Tibial nerve (tissue), 4 donors: ENCODE measurements at regions not wholly inside any gene's neighbourhood (a gene's known extent, or its start where the extent isn't known, plus 50 kb on each side); places are given as distances from the start of the nearest gene placed in this dataset.

Source experiments
- EP300 ChIP-seq, 2 donors: sonication (generic); formaldehyde crosslinking; IDR thresholded peaks; one replicate each; pipeline ENCODE4 v1.6.1; 2017; ENCODE audit warnings: antibody characterized with exemption in 2 of 2, mild to moderate bottlenecking in 1 of 2
- POLR2A ChIP-seq, 2 donors: fragments of 450-650 bp; IDR thresholded peaks; one replicate each; pipeline ENCODE4 v1.6.1; 2017; ENCODE audit warnings: antibody characterized with exemption in 2 of 2, mild to moderate bottlenecking in 2 of 2, moderate library complexity in 2 of 2
- TF ChIP-seq, protein P1 (sequence below), 5 experiments: fragments of 200-600 bp in 3 of 5; fragments of 450-650 bp in 2 of 5; sonication (generic) in 3 of 5; IDR thresholded peaks; one replicate each; pipeline ENCODE4 v1.5.1; 2016 to 2019; ENCODE audit warnings: antibody characterized with exemption in 5 of 5, mild to moderate bottlenecking in 3 of 5, moderate library complexity in 2 of 5

DNA sequence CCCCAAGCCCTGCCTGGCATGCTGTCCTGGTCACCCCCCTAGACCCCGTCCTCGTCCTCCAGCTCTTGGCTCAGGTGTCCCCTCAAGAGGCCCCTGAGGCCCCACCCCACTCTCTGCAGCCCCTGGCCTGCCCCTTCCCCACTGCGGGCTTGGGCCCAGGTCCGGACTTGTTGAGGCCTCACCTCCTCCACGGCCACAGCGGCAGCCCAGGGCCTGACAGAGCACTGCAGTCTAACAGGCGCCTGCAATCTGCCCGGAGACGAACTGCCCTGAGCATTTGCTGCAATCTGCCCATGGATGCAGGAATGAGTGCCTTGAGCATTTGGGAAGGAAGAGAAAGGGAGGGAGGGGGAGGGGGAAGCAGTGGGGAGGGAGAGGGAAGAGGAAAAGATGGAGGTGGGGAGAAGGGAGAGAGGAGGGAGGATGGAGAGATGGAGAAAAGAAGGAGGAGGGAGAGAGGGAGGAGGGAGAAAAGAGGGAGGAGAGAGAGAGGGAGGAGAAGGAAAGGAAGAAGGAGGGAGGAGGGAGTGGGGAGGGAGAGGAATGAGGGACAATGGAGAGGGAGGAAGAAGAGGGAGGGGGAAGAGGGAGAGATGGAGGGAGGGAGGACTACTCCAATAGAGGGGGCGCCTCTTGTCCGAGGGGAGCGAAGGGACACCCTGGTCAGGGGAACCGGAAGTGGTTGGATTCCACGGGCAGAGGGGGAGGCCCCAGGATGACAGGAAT is 73.9 kb downstream of the PDGFA start:
- no peak for TF ChIP-seq POLR2A (IDR thresholded peaks at IDR 0.05)
- TF ChIP-seq, protein P1, sequence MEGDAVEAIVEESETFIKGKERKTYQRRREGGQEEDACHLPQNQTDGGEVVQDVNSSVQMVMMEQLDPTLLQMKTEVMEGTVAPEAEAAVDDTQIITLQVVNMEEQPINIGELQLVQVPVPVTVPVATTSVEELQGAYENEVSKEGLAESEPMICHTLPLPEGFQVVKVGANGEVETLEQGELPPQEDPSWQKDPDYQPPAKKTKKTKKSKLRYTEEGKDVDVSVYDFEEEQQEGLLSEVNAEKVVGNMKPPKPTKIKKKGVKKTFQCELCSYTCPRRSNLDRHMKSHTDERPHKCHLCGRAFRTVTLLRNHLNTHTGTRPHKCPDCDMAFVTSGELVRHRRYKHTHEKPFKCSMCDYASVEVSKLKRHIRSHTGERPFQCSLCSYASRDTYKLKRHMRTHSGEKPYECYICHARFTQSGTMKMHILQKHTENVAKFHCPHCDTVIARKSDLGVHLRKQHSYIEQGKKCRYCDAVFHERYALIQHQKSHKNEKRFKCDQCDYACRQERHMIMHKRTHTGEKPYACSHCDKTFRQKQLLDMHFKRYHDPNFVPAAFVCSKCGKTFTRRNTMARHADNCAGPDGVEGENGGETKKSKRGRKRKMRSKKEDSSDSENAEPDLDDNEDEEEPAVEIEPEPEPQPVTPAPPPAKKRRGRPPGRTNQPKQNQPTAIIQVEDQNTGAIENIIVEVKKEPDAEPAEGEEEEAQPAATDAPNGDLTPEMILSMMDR (IDR thresholded peaks at IDR 0.05) = no peak
- TF ChIP-seq EP300 (IDR thresholded peaks at IDR 0.05) = no peak
